Adrenal gland (tissue), 5 donors: ENCODE measurements at regions not wholly inside any gene's neighbourhood (a gene's known extent, or its start where the extent isn't known, plus 50 kb on each side); places are given as distances from the start of the nearest gene placed in this dataset.

Experiments
- POLR2A ChIP-seq, 2 donors: fragments of 450-650 bp; IDR thresholded peaks; one replicate each; pipeline ENCODE4 v1.6.1; 2017; ENCODE audit warnings: antibody characterized with exemption in 2 of 2, mild to moderate bottlenecking in 2 of 2, moderate library complexity in 1 of 2
- TF ChIP-seq, protein P1 (sequence below), 6 experiments: fragments of 450-650 bp in 4 of 6; fragments of 200-600 bp in 2 of 6; sonication (generic) in 1 of 6; IDR thresholded peaks; 1 replicate in 5 of 6; 2 replicates in 1 of 6; pipeline versions ENCODE4 v1.5.1 to v1.8.0; 2016 to 2021; ENCODE audit warnings: antibody characterized with exemption in 6 of 6, mild to moderate bottlenecking in 2 of 6, moderate library complexity in 1 of 6
- donor health status: DM: no; HTN: no; CAD: no.

GRCh38 chr9:14025741-14026140 is 288.2 kb downstream of the NFIB start:
- TF ChIP-seq, protein P1, sequence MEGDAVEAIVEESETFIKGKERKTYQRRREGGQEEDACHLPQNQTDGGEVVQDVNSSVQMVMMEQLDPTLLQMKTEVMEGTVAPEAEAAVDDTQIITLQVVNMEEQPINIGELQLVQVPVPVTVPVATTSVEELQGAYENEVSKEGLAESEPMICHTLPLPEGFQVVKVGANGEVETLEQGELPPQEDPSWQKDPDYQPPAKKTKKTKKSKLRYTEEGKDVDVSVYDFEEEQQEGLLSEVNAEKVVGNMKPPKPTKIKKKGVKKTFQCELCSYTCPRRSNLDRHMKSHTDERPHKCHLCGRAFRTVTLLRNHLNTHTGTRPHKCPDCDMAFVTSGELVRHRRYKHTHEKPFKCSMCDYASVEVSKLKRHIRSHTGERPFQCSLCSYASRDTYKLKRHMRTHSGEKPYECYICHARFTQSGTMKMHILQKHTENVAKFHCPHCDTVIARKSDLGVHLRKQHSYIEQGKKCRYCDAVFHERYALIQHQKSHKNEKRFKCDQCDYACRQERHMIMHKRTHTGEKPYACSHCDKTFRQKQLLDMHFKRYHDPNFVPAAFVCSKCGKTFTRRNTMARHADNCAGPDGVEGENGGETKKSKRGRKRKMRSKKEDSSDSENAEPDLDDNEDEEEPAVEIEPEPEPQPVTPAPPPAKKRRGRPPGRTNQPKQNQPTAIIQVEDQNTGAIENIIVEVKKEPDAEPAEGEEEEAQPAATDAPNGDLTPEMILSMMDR (IDR thresholded peaks at IDR 0.05): no peak
- no peak for TF ChIP-seq POLR2A (IDR thresholded peaks at IDR 0.05)
